HUES64 (cell line): ENCODE measurements at regions not wholly inside any gene's neighbourhood (a gene's known extent, or its start where the extent isn't known, plus 50 kb on each side); places are given as distances from the start of the nearest gene placed in this dataset.
"Not testable (repeated sequence)": the region's sequence is repeated elsewhere in the genome, so short reads cannot be mapped to it uniquely, and the experiment has no call there.

ENCODE experiments used
- H3K27ac ChIP-seq: 2 replicates; pipeline ENCODE4 v1.7.0; 2013; ENCODE audit warnings: low read depth, low read length, inconsistent platforms
- H3K27me3 ChIP-seq: 2 replicates; pipeline ENCODE4 v1.6.1; 2013; ENCODE audit warnings: mild to moderate bottlenecking, low read length; ENCODE audit not compliant: insufficient read depth
- H3K36me3 ChIP-seq: 2 replicates; pipeline ENCODE4 v1.6.1; 2013; ENCODE audit warnings: mild to moderate bottlenecking, low read length; ENCODE audit not compliant: insufficient read depth
- H3K4me1 ChIP-seq: 2 replicates; pipeline ENCODE4 v1.6.1; 2013; ENCODE audit warnings: mild to moderate bottlenecking, low read length, moderate library complexity; ENCODE audit not compliant: insufficient read depth
- H3K4me3 ChIP-seq: 2 replicates; pipeline ENCODE4 v1.5.1; 2013; ENCODE audit warnings: mild to moderate bottlenecking, low read length, moderate library complexity
- H3K9ac ChIP-seq: 2 replicates; pipeline ENCODE4 v1.6.1; 2013; ENCODE audit warnings: mild to moderate bottlenecking, low read depth, low read length
- H3K9me3 ChIP-seq: 2 replicates; pipeline ENCODE4 v1.6.1; 2013; ENCODE audit warnings: low read depth, low read length; ENCODE audit not compliant: insufficient read depth
- WGBS: fragments of 150-250, 120-280 bp; methylation state at CpG from one replicate; pipeline ENCODE4 v1.1.7; 2013; ENCODE audit warnings: missing lambda C conversion rate; 5-methylcytosine and 5-hydroxymethylcytosine counted together

- Histone ChIP-seq H3K27me3 (no peaks in the 10 kb centered on the region), H3K36me3 (no peaks in the 10 kb centered on the region), H3K27ac (no peak overlapping the region), H3K4me1 (no peaks in the 10 kb centered on the region), H3K9me3 (no peaks in the 10 kb centered on the region), H3K4me3 (no peak overlapping the region), H3K9ac (no peak overlapping the region)
Measured at GRCh38 chr6:74578339-74578738, 627.5 kb downstream of the COL12A1 start.

- Histone ChIP-seq H3K9me3 (no peaks in the 10 kb centered on the region), H3K27me3 (no peaks in the 10 kb centered on the region), H3K4me1 (no peaks in the 10 kb centered on the region), H3K27ac (no peak overlapping the region), H3K36me3 (no peaks in the 10 kb centered on the region), H3K9ac (no peak overlapping the region), H3K4me3 (no peak overlapping the region)
Measured at GRCh38 chr6:74577619-74578018, 628.2 kb downstream of the COL12A1 start.

- Histone ChIP-seq H3K9me3 (no peaks in the 10 kb centered on the region), H3K9ac (no peak overlapping the region), H3K27me3 (no peaks in the 10 kb centered on the region), H3K4me3 (no peak overlapping the region), H3K4me1 (no peaks in the 10 kb centered on the region), H3K36me3 (no peaks in the 10 kb centered on the region), H3K27ac (no peak overlapping the region)
- WGBS, result 49% methylated on average over 5 of the region's 5 CpGs
Measured at GRCh38 chr6:74574794-74575193, 631.1 kb downstream of the COL12A1 start.

- Histone ChIP-seq H3K9me3 (no peaks in the 10 kb centered on the region), H3K27ac (no peak overlapping the region), H3K4me1 (no peaks in the 10 kb centered on the region), H3K9ac (no peak overlapping the region), H3K36me3 (no peaks in the 10 kb centered on the region), H3K4me3 (no peak overlapping the region), H3K27me3 (no peaks in the 10 kb centered on the region)
- WGBS, result 96% methylated on average over 6 of the region's 6 CpGs
Measured at GRCh38 chr6:74573613-74574012, 632.2 kb downstream of the COL12A1 start.

GRCh38 chr6:74570044-74570443, 635.8 kb downstream of the COL12A1 start:
- H3K4me1 ChIP-seq, result no peaks in the 10 kb centered on the region
- no peak overlapping the region for H3K4me3 ChIP-seq
- WGBS, result 91% methylated on average over 1 of the region's 1 CpG
- no peak overlapping the region for H3K9ac ChIP-seq
- no peaks in the 10 kb centered on the region for H3K9me3 ChIP-seq
- H3K27me3 ChIP-seq, result no peaks in the 10 kb centered on the region
- no peak overlapping the region for H3K27ac ChIP-seq
- H3K36me3 ChIP-seq, result no peaks in the 10 kb centered on the region

- no peaks in the 10 kb centered on the region for H3K4me1 ChIP-seq
- no peak overlapping the region for H3K27ac ChIP-seq
- H3K4me3 ChIP-seq, result no peak overlapping the region
- no peaks in the 10 kb centered on the region for H3K36me3 ChIP-seq
- 100% methylated on average over 3 of the region's 6 CpGs for WGBS
- H3K9ac ChIP-seq, result no peak overlapping the region
- no peaks in the 10 kb centered on the region for H3K9me3 ChIP-seq
- H3K27me3 ChIP-seq, result no peaks in the 10 kb centered on the region
Measured at GRCh38 chr6:74568861-74569260, 637.0 kb downstream of the COL12A1 start.

GRCh38 chr6:74567923-74568290, 637.9 kb downstream of the COL12A1 start:
- H3K9me3 ChIP-seq, H3K4me3 ChIP-seq, H3K9ac ChIP-seq, H3K4me1 ChIP-seq, H3K36me3 ChIP-seq, H3K27ac ChIP-seq, H3K27me3 ChIP-seq: not testable (repeated sequence)
- 96% methylated on average over 4 of the region's 4 CpGs for WGBS

GRCh38 chr6:74567281-74567922, 638.5 kb downstream of the COL12A1 start:
- Histone ChIP-seq H3K4me1 (no peaks in the 10 kb centered on the region), H3K9ac (no peak overlapping the region), H3K36me3 (no peaks in the 10 kb centered on the region), H3K27me3 (no peaks in the 10 kb centered on the region), H3K4me3 (no peak overlapping the region), H3K27ac (no peak overlapping the region), H3K9me3 (no peaks in the 10 kb centered on the region)
- 93% methylated on average over 7 of the region's 7 CpGs for WGBS

GRCh38 chr6:74557236-74557635, 648.6 kb downstream of the COL12A1 start:
- Histone ChIP-seq H3K36me3 (no peaks in the 10 kb centered on the region), H3K4me1 (no peaks in the 10 kb centered on the region), H3K27ac (no peak overlapping the region), H3K27me3 (no peaks in the 10 kb centered on the region), H3K9ac (no peak overlapping the region), H3K4me3 (no peak overlapping the region), H3K9me3 (no peaks in the 10 kb centered on the region)

GRCh38 chr6:74554041-74554440, 651.8 kb downstream of the COL12A1 start:
- WGBS, result 91% methylated on average over 2 of the region's 2 CpGs
- Histone ChIP-seq H3K27ac (no peak overlapping the region), H3K9ac (no peak overlapping the region), H3K4me3 (no peak overlapping the region), H3K36me3 (no peaks in the 10 kb centered on the region), H3K27me3 (no peaks in the 10 kb centered on the region), H3K4me1 (no peaks in the 10 kb centered on the region), H3K9me3 (no peaks in the 10 kb centered on the region)

GRCh38 chr6:74551896-74552295, 654.0 kb downstream of the COL12A1 start:
- Histone ChIP-seq H3K4me3 (no peak overlapping the region), H3K9me3 (no peaks in the 10 kb centered on the region), H3K27me3 (no peaks in the 10 kb centered on the region), H3K36me3 (no peaks in the 10 kb centered on the region), H3K9ac (no peak overlapping the region), H3K27ac (no peak overlapping the region), H3K4me1 (no peaks in the 10 kb centered on the region)

GRCh38 chr6:74550821-74551220, 655.0 kb downstream of the COL12A1 start:
- H3K27me3 ChIP-seq, result no peaks in the 10 kb centered on the region
- 96% methylated on average over 5 of the region's 6 CpGs for WGBS

More at GRCh38 chr6:74550821-74551220, 655.0 kb downstream of the COL12A1 start:
- no peak overlapping the region for H3K9ac ChIP-seq
- 0 out of 2 replicates have a peak, but pooled peaks cover 2% of the 10 kb centered on the region for H3K9me3 ChIP-seq
- no peak overlapping the region for H3K27ac ChIP-seq
- H3K4me1 ChIP-seq, result no peaks in the 10 kb centered on the region
- H3K4me3 ChIP-seq, result no peak overlapping the region
- no peaks in the 10 kb centered on the region for H3K36me3 ChIP-seq
